ENCODE measurements at regions not wholly inside any gene's neighbourhood (a gene's known extent, or its start where the extent isn't known, plus 50 kb on each side); places are given as distances from the start of the nearest gene placed in this dataset.

DNA sequence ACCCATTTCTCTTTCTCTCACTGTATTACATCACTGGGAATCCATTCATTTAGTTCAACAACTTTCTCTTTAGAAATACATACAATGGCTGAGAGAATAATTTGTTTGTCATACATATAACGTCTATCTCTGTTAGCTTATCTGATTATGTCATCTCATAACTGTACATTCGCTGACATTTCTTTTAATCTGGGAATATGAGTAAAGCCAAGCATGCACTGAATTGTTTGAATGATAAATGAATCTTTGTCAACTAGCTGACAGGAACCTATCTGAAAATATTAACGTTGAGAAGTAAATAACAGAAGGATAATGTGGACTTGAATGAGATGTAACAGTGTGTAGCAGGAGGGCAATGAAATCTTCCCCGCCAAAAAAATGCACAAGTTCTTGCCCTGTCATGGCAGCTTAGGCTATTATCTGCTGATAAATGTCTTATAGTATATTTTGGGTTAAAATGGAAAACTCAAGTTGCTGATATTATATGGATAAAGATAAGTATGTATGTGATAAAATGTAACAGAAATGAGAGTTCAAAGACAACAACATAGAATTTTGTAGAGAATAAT, 581.2 kb upstream of the ADGRB3 start:
- TF ChIP-seq, protein P1, sequence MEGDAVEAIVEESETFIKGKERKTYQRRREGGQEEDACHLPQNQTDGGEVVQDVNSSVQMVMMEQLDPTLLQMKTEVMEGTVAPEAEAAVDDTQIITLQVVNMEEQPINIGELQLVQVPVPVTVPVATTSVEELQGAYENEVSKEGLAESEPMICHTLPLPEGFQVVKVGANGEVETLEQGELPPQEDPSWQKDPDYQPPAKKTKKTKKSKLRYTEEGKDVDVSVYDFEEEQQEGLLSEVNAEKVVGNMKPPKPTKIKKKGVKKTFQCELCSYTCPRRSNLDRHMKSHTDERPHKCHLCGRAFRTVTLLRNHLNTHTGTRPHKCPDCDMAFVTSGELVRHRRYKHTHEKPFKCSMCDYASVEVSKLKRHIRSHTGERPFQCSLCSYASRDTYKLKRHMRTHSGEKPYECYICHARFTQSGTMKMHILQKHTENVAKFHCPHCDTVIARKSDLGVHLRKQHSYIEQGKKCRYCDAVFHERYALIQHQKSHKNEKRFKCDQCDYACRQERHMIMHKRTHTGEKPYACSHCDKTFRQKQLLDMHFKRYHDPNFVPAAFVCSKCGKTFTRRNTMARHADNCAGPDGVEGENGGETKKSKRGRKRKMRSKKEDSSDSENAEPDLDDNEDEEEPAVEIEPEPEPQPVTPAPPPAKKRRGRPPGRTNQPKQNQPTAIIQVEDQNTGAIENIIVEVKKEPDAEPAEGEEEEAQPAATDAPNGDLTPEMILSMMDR (IDR thresholded peaks at IDR 0.05; ENCODE audit: insufficient read depth, missing control alignments), result no peak
- FAIRE-seq, result no peak
- no peak for DNase-seq (ENCODE audit: insufficient read length, low spot score)

DNA sequence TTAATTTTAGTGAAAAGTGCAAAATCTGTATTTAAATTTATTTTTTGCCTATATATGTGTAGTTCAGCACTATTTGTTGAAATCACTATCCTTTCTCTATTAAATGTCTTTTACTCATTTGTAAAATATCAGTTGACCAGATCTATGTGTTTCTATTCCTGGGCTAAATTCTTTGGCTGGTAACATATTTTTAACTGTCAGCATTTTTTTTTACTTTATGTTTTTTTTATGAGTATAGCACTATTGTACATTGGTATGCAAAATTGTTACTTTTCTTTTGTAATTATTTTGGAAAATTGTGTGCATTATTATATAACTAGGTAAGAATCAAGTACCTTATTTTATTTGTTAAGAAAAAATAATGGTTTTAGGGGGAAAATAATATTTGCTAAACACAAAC, 582.8 kb upstream of the ADGRB3 start:
- DNase-seq (ENCODE audit: insufficient read length, low spot score) (no peak), FAIRE-seq (no peak)
- TF ChIP-seq, protein P1 (IDR thresholded peaks at IDR 0.05; ENCODE audit: insufficient read depth, missing control alignments), result no peak

DNA sequence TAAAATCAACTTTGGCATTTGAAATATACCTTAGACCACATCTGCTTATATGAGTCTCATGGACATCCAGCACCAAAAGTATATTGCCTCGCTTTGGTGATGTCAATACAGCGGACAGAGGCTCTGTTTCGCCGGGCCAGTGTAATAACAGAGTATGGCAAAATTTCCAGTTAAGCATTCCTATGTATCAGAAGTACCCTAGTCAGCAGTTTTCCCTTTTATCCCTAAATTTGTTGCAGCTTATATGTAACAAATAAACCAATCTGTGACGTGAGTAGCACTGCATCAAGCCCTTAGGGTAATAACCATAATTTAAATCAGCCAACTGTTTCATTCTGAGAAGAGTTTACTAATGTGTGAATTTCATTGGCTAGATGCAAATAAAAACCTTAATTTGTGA, 585.5 kb upstream of the ADGRB3 start:
- TF ChIP-seq, protein P1 (IDR thresholded peaks at IDR 0.05; ENCODE audit: insufficient read depth, missing control alignments), result no peak
- FAIRE-seq (no peak), DNase-seq (ENCODE audit: insufficient read length, low spot score) (no peak)

DNA sequence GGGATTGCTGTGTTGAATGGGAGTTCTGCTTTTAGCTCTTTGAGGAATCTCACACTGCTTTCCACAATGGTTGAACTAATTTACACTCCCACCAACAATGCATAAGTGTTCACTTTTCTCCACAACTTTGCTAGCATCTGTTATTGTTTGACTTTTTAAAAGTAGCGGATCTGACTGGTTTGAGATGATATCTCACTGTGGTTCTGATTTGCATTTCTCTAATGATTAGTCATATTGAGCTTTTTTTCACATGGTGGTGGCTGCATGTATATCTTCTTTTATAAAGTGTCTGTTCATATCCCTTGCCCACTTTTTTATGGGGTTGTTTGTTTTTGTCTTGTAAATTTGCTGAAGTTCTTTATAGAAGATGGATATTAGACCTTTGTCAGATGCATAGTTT, 588.3 kb upstream of the ADGRB3 start:
- DNase-seq (ENCODE audit: insufficient read length, low spot score) (no peak), FAIRE-seq (no peak)
- TF ChIP-seq, protein P1 (IDR thresholded peaks at IDR 0.05; ENCODE audit: insufficient read depth, missing control alignments), result no peak

DNA sequence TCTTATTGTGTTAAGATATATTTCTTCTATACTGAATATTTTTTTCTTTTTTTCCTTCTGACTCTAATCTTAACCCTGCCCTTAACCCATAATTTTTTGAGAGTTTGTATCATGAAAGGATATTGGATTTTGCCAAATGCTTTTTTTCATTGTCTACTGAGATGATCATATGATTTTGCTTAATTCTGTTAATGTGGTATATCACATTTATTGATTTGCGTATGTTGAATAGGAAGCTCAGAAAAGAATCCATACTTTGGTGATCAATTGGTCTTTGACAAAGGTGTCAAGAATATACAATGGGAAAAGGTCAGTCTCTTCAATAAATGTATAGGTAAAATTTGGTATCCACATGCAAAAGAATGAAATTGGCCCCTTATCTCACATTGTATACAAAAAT, 588.8 kb upstream of the ADGRB3 start:
- FAIRE-seq, result no peak
- no peak for DNase-seq (ENCODE audit: insufficient read length, low spot score)
- TF ChIP-seq, protein P1 (IDR thresholded peaks at IDR 0.05; ENCODE audit: insufficient read depth, missing control alignments), result no peak

DNA sequence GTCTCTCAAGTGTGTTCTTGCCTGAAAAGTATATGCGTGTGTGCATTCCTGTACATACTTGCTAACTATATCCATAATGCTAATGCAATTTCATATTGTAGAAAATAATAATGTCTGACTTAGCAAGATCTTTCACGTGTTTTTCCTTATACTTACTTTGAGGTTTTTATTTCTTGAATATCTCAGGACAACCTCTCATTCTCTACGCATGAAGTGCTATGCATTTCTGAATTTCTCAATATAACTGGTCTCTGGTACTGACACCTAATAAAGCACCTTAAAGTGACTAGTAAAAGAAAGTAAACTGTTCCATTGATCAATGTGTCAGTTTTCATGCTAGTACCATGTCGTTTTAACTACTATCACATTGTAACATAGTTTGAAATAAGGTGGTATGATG, 589.9 kb upstream of the ADGRB3 start:
- no peak for DNase-seq (ENCODE audit: insufficient read length, low spot score)
- TF ChIP-seq, protein P1 (IDR thresholded peaks at IDR 0.05; ENCODE audit: insufficient read depth, missing control alignments), result no peak
- FAIRE-seq, result no peak

DNA sequence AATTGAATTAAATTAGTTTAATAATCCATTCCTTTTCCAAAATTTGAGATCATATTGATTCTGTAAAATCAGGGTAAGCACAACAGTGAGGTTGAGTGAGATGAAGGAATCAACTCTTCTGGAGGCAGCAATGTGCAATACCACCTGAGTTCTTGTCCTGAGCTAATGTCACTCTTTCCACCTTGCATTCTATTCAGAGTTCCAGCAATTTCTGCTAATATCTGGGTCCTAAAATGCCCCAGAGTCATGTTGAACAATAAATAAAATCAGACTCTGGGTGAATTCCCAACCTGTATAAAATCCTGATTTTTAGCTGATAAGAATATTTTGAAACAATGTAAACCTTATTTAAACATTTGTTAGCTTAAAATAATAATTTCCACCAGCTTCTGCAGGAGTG, 590.8 kb upstream of the ADGRB3 start:
- TF ChIP-seq, protein P1 (IDR thresholded peaks at IDR 0.05; ENCODE audit: insufficient read depth, missing control alignments), result no peak
- DNase-seq (ENCODE audit: insufficient read length, low spot score) (no peak), FAIRE-seq (no peak)
